ENCODE measurements at regions not wholly inside any gene's neighbourhood (a gene's known extent, or its start where the extent isn't known, plus 50 kb on each side); places are given as distances from the start of the nearest gene placed in this dataset.

DNA sequence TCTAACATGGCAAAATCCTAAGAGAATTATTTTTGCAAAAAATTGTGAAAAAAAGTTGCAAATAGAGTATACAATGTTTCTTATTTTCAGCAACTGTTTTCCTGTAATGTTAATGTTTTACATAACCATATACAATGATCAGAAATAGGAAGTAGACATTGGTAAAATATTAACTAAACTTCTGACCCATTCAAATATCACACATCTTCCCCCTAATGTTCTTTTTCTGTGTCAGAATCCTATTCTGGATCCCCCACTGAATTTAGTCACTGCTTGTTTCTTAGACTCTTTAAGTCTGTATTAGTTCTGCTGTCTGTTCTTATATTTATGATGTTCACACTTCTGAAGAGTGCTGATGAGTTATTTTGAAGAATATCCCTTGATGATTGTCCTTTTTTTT is 62.0 kb downstream of the HFE start:
- H2BK120ac ChIP-seq (ENCODE audit: insufficient read depth, low read length, poor library complexity) = no peak overlapping the region
- H3K27me3 ChIP-seq (ENCODE audit: insufficient read depth, low read length) = no peaks in the 10 kb centered on the region
- no peak overlapping the region for H3K4ac ChIP-seq (ENCODE audit: low read depth, low read length)
- H2AFZ ChIP-seq (ENCODE audit: insufficient read depth, low read length, poor library complexity) = no peak overlapping the region
- no peaks in the 10 kb centered on the region for H3K36me3 ChIP-seq (ENCODE audit: control insufficient read depth in 1 of 2, insufficient read depth in 2 of 2, low read length in 2 of 2)
- no peaks in the 10 kb centered on the region for H3K79me1 ChIP-seq (ENCODE audit: low read length)
- no peak overlapping the region for H3K14ac ChIP-seq (ENCODE audit: low read length)
- no peak overlapping the region for H3K23ac ChIP-seq (ENCODE audit: low read length)
- no peak overlapping the region for H2AK5ac ChIP-seq (ENCODE audit: low read length)
- no peak overlapping the region for H3K4me2 ChIP-seq (ENCODE audit: low read length)
- no peak overlapping the region for H4K12ac ChIP-seq (ENCODE audit: low read depth, low read length)
- no peak overlapping the region for H2BK5ac ChIP-seq (ENCODE audit: low read depth, low read length, poor library complexity)
- H3K4me3 ChIP-seq (ENCODE audit: low read depth, low read length) = no peak overlapping the region
- H3K79me2 ChIP-seq (ENCODE audit: control insufficient read depth, insufficient read depth, low read length, poor library complexity) = no peaks in the 10 kb centered on the region
- H3K9me3 ChIP-seq (ENCODE audit: insufficient read depth, low read depth, low read length) = no peaks in the 10 kb centered on the region
- H3K9ac ChIP-seq (ENCODE audit: low read length) = no peak overlapping the region
- H3K4me1 ChIP-seq (ENCODE audit: control insufficient read depth in 1 of 2, insufficient read depth in 2 of 2, low read length in 2 of 2) = no peaks in the 10 kb centered on the region
- H3K18ac ChIP-seq (ENCODE audit: low read length) = no peak overlapping the region
- no peak overlapping the region for H4K8ac ChIP-seq (ENCODE audit: low read depth, low read length)
- no peak overlapping the region for H2BK12ac ChIP-seq (ENCODE audit: low read length)
- DNase-seq = no peak
- no peak overlapping the region for H4K91ac ChIP-seq (ENCODE audit: low read depth, low read length)
- no peak overlapping the region for H3K27ac ChIP-seq (ENCODE audit: low read depth, low read length)

DNA sequence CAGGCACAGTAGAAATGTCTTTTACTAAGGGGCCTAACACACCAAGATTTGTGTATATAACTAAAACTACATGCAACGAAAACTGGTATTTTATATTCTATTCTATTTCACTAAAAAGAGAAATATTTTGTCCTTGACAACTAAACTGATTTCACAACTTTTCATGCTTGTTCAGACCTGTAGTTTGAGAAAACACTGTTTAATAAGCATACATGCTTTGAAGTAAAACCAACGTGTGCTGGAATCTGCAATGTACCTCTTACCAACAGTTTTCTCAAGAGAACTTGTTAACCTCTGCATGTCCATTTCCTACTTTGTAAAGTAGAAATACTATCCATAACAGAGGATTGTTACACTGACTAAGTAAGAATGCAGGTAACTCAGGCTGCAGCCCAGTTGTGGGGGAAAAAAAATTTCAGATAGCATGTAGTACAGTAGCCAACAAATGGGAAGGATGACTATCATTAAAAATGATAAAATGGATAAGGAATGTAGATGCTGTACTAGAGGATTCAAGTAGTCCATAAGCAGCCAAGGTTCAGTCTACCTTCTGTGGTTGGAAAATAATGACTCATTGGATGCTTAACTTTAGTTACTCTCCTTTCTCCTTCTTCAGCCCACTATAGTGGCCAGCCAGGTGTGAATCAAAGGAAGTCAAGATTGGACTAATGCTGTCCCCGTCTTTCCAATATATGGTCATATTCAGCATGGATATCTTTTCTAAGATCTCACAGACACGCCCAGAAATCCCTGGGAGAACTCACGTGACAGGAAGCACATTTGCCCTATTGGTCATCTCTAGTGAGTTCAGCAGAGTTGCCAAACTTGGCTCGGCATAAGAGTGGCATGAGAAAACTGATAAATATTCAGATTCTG is 65.2 kb downstream of the HFE start:
- H3K18ac ChIP-seq (ENCODE audit: low read length) = no peak overlapping the region
- no peak overlapping the region for H3K4me3 ChIP-seq (ENCODE audit: low read depth, low read length)
- no peaks in the 10 kb centered on the region for H3K36me3 ChIP-seq (ENCODE audit: control insufficient read depth in 1 of 2, insufficient read depth in 2 of 2, low read length in 2 of 2)
- H2BK12ac ChIP-seq (ENCODE audit: low read length) = no peak overlapping the region
- H2BK5ac ChIP-seq (ENCODE audit: low read depth, low read length, poor library complexity) = no peak overlapping the region
- no peaks in the 10 kb centered on the region for H3K4me1 ChIP-seq (ENCODE audit: control insufficient read depth in 1 of 2, insufficient read depth in 2 of 2, low read length in 2 of 2)
- peaks cover 4% of the 10 kb centered on the region for H3K79me2 ChIP-seq (ENCODE audit: control insufficient read depth, insufficient read depth, low read length, poor library complexity)
- no peak overlapping the region for H4K91ac ChIP-seq (ENCODE audit: low read depth, low read length)
- H4K12ac ChIP-seq (ENCODE audit: low read depth, low read length) = no peak overlapping the region
- H3K4me2 ChIP-seq (ENCODE audit: low read length) = no peak overlapping the region
- no peak overlapping the region for H2BK120ac ChIP-seq (ENCODE audit: insufficient read depth, low read length, poor library complexity)
- H3K27me3 ChIP-seq (ENCODE audit: insufficient read depth, low read length) = no peaks in the 10 kb centered on the region
- no peak overlapping the region for H3K27ac ChIP-seq (ENCODE audit: low read depth, low read length)
- no peak overlapping the region for H2AK5ac ChIP-seq (ENCODE audit: low read length)
- H3K9me3 ChIP-seq (ENCODE audit: insufficient read depth, low read depth, low read length) = no peaks in the 10 kb centered on the region
- no CpG with 5 or more reads among the region's 6 CpGs for WGBS (ENCODE audit: extremely low coverage, insufficient coverage, insufficient read length)
- H3K9ac ChIP-seq (ENCODE audit: low read length) = no peak overlapping the region
- H2AFZ ChIP-seq (ENCODE audit: insufficient read depth, low read length, poor library complexity) = no peak overlapping the region
- DNase-seq = peak in 1 of 2 donors; percentile 26
- peaks cover 12% of the 10 kb centered on the region for H3K79me1 ChIP-seq (ENCODE audit: low read length)
- no peak overlapping the region for H3K4ac ChIP-seq (ENCODE audit: low read depth, low read length)
- H3K14ac ChIP-seq (ENCODE audit: low read length) = no peak overlapping the region
- no peak overlapping the region for H3K23ac ChIP-seq (ENCODE audit: low read length)
- H4K8ac ChIP-seq (ENCODE audit: low read depth, low read length) = no peak overlapping the region

DNA sequence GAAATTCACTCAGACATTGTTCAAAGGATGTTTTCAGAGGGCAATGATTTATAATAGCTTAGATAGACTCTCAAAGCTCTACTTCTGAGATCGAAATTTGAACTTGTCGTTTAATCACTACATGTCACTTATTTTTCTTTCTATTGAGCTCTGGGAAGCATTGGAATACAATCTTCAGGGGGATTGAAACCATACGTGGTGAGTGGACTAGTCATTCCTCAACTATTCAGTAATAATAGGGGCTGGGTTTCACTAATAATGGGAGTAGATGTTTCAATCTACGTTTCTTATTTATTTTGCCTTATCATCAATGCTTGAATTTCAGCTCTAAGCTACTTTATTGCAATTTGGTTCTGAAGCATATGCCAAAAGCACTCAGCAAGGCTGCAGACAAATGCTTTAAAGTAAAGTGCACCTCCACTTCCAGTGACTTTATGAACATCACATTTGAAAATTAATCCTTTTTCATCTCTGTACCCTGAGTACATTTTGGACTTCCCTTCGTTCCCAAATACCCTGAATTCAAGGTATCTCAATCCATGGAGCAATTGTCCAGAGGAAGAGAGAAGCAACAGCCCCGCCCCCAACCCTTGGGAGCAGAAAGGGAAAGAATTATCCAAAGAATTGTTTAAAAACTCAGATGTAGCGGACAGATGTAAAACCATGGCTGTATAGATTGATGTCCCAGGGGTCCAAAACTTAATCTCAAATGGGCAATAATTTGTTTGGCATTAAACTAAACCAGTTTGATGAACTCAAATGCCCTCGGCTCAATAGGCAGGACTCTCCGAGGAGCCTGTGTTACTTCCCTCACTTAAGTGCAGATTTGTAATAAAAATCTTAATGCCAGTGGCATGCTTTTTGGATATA is 68.1 kb downstream of the HFE start:
- H4K8ac ChIP-seq (ENCODE audit: low read depth, low read length) = no peak overlapping the region
- no CpG with 5 or more reads among the region's 9 CpGs for WGBS (ENCODE audit: extremely low coverage, insufficient coverage, insufficient read length)
- peaks cover 12% of the 10 kb centered on the region for H3K79me1 ChIP-seq (ENCODE audit: low read length)
- no peak overlapping the region for H4K91ac ChIP-seq (ENCODE audit: low read depth, low read length)
- no peaks in the 10 kb centered on the region for H3K27me3 ChIP-seq (ENCODE audit: insufficient read depth, low read length)
- H3K4me1 ChIP-seq (ENCODE audit: control insufficient read depth in 1 of 2, insufficient read depth in 2 of 2, low read length in 2 of 2) = peaks cover 0 to 3% of the 10 kb centered on the region in 2 experiments
- H3K4me3 ChIP-seq (ENCODE audit: low read depth, low read length) = no peak overlapping the region
- no peak overlapping the region for H2BK12ac ChIP-seq (ENCODE audit: low read length)
- H3K14ac ChIP-seq (ENCODE audit: low read length) = no peak overlapping the region
- H4K12ac ChIP-seq (ENCODE audit: low read depth, low read length) = no peak overlapping the region
- no peak overlapping the region for H3K23ac ChIP-seq (ENCODE audit: low read length)
- no peak overlapping the region for H3K9ac ChIP-seq (ENCODE audit: low read length)
- H3K79me2 ChIP-seq (ENCODE audit: control insufficient read depth, insufficient read depth, low read length, poor library complexity) = peaks cover 6% of the 10 kb centered on the region
- no peak overlapping the region for H3K4ac ChIP-seq (ENCODE audit: low read depth, low read length)
- H3K36me3 ChIP-seq (ENCODE audit: control insufficient read depth in 1 of 2, insufficient read depth in 2 of 2, low read length in 2 of 2) = no peaks in the 10 kb centered on the region
- H2BK5ac ChIP-seq (ENCODE audit: low read depth, low read length, poor library complexity) = no peak overlapping the region
- no peak overlapping the region for H2BK120ac ChIP-seq (ENCODE audit: insufficient read depth, low read length, poor library complexity)
- no peak overlapping the region for H3K18ac ChIP-seq (ENCODE audit: low read length)
- no peaks in the 10 kb centered on the region for H3K9me3 ChIP-seq (ENCODE audit: insufficient read depth, low read depth, low read length)
- peak overlapping the region; percentile 95 for H3K4me2 ChIP-seq (ENCODE audit: low read length)
- peak in 1 of 2 donors; percentile 13 for DNase-seq
- H3K27ac ChIP-seq (ENCODE audit: low read depth, low read length) = no peak overlapping the region
- H2AFZ ChIP-seq (ENCODE audit: insufficient read depth, low read length, poor library complexity) = no peak overlapping the region
- H2AK5ac ChIP-seq (ENCODE audit: low read length) = no peak overlapping the region

DNA sequence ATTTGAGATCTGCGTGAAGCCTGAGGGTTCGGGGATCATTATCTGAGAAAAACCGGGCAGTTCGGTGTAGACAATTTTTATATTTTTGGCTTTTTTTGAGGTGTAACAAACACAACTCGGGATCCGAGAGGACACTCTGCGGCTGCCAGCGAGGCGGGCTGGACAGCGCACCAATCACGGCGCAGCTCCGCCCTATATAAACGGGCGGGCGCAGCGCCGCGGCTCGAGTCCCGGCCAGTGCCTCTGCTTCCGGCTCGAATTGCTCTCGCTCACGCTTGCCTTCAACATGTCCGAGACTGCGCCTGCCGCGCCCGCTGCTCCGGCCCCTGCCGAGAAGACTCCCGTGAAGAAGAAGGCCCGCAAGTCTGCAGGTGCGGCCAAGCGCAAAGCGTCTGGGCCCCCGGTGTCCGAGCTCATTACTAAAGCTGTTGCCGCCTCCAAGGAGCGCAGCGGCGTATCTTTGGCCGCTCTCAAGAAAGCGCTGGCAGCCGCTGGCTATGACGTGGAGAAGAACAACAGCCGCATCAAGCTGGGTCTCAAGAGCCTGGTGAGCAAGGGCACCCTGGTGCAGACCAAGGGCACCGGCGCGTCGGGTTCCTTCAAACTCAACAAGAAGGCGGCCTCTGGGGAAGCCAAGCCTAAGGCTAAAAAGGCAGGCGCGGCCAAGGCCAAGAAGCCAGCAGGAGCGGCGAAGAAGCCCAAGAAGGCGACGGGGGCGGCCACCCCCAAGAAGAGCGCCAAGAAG is 69.0 kb downstream of the HFE start:
- peak overlapping the region; percentile 36 for H3K14ac ChIP-seq (ENCODE audit: low read length)
- DNase-seq = peak; percentile 85 to 90
- no peak overlapping the region for H2AK5ac ChIP-seq (ENCODE audit: low read length)
- H3K36me3 ChIP-seq (ENCODE audit: control insufficient read depth in 1 of 2, insufficient read depth in 2 of 2, low read length in 2 of 2) = no peaks in the 10 kb centered on the region
- H2BK12ac ChIP-seq (ENCODE audit: low read length) = no peak overlapping the region
- no CpG with 5 or more reads among the region's 61 CpGs for WGBS (ENCODE audit: extremely low coverage, insufficient coverage, insufficient read length)
- peak overlapping the region; percentile 82 for H3K4me3 ChIP-seq (ENCODE audit: low read depth, low read length)
- peak overlapping the region; percentile 91 for H3K9ac ChIP-seq (ENCODE audit: low read length)
- H4K12ac ChIP-seq (ENCODE audit: low read depth, low read length) = no peak overlapping the region
- H2BK5ac ChIP-seq (ENCODE audit: low read depth, low read length, poor library complexity) = peak overlapping the region; percentile 35
- no peak overlapping the region for H2AFZ ChIP-seq (ENCODE audit: insufficient read depth, low read length, poor library complexity)
- peak overlapping the region; percentile 20 for H4K91ac ChIP-seq (ENCODE audit: low read depth, low read length)
- no peak overlapping the region for H4K8ac ChIP-seq (ENCODE audit: low read depth, low read length)
- peaks cover 12% of the 10 kb centered on the region for H3K79me1 ChIP-seq (ENCODE audit: low read length)
- no peaks in the 10 kb centered on the region for H3K27me3 ChIP-seq (ENCODE audit: insufficient read depth, low read length)
- no peak overlapping the region for H3K23ac ChIP-seq (ENCODE audit: low read length)
- peak overlapping the region; percentile 86 for H3K27ac ChIP-seq (ENCODE audit: low read depth, low read length)
- peak overlapping the region; percentile 21 for H3K4ac ChIP-seq (ENCODE audit: low read depth, low read length)
- peaks cover 0 to 3% of the 10 kb centered on the region in 2 experiments for H3K4me1 ChIP-seq (ENCODE audit: control insufficient read depth in 1 of 2, insufficient read depth in 2 of 2, low read length in 2 of 2)
- peak overlapping the region; percentile 95 for H3K4me2 ChIP-seq (ENCODE audit: low read length)
- H3K18ac ChIP-seq (ENCODE audit: low read length) = peak overlapping the region; percentile 36
- H2BK120ac ChIP-seq (ENCODE audit: insufficient read depth, low read length, poor library complexity) = no peak overlapping the region
- H3K9me3 ChIP-seq (ENCODE audit: insufficient read depth, low read depth, low read length) = no peaks in the 10 kb centered on the region
- H3K79me2 ChIP-seq (ENCODE audit: control insufficient read depth, insufficient read depth, low read length, poor library complexity) = peaks cover 6% of the 10 kb centered on the region
